A673 (cell line): ENCODE measurements at regions not wholly inside any gene's neighbourhood (a gene's known extent, or its start where the extent isn't known, plus 50 kb on each side); places are given as distances from the start of the nearest gene placed in this dataset.

Experiments used
- BruUV-seq: library from RNA; stranded (reverse); fragments of 400-500 nt; replicated peaks from 2 replicates; lab custom pipeline; 2021; lab: Mats Ljungman, UMichigan
- CTCF ChIA-PET: fragments of 300-600 bp; sonication (Branson Sonifier 250); formaldehyde crosslinking; loops from one replicate; lab custom pipeline; 2022; ENCODE audit warnings: antibody characterized with exemption; lab: Charles Lee
- POLR2A ChIA-PET: fragments of 300-600 bp; sonication (Branson Sonifier 250); formaldehyde crosslinking; loops from one replicate; lab custom pipeline; 2022; ENCODE audit warnings: antibody characterized with exemption; ENCODE audit not compliant: low non-redundant PET; lab: Charles Lee
- DNase-seq: peaks from one replicate; pipeline ENCODE4 v3.0.0-alpha.2; 2015; ENCODE audit warnings: low spot score
- H3K27ac ChIP-seq: fragments of 200-600 bp; sonication (generic); 2 replicates; pipeline ENCODE4 v1.5.1; 2016; ENCODE audit warnings: mixed run types, low read depth, mild to moderate bottlenecking, mixed read lengths, antibody characterized with exemption, low read length; ENCODE audit not compliant: poor library complexity, severe bottlenecking
- H3K27me3 ChIP-seq: fragments of 200-600 bp; sonication (generic); replicated peaks from 2 replicates; pipeline ENCODE4 v1.6.1; 2017; ENCODE audit warnings: mixed run types, low read depth, mild to moderate bottlenecking, mixed read lengths, antibody characterized with exemption, low read length; ENCODE audit not compliant: insufficient read depth, poor library complexity
- H3K36me3 ChIP-seq: fragments of 200-600 bp; sonication (generic); 2 replicates; pipeline ENCODE4 v1.6.1; 2016; ENCODE audit warnings: mixed run types, mild to moderate bottlenecking, mixed read lengths, antibody characterized with exemption, low read length; ENCODE audit not compliant: insufficient read depth, poor library complexity, severe bottlenecking
- H3K4me1 ChIP-seq: fragments of 200-600 bp; sonication (generic); 2 replicates; pipeline ENCODE4 v1.6.1; 2017; ENCODE audit warnings: mixed run types, mild to moderate bottlenecking, mixed read lengths, antibody characterized with exemption, low read length; ENCODE audit not compliant: insufficient read depth, poor library complexity, severe bottlenecking
- H3K4me3 ChIP-seq: fragments of 200-600 bp; sonication (generic); 2 replicates; pipeline ENCODE4 v1.5.1; 2016; ENCODE audit warnings: low read depth, mixed run types, mild to moderate bottlenecking, mixed read lengths, low read length; ENCODE audit not compliant: poor library complexity, severe bottlenecking
- H3K9me3 ChIP-seq: fragments of 200-600 bp; sonication (generic); 2 replicates; pipeline ENCODE4 v1.6.1; 2016; ENCODE audit warnings: mixed run types, low read depth, mild to moderate bottlenecking, mixed read lengths, antibody characterized with exemption, low read length; ENCODE audit not compliant: poor library complexity, severe bottlenecking
- CTCF ChIP-seq: fragments of 300-800, 200-600 bp; sonication (generic); conservative IDR thresholded peaks from 2 replicates; pipeline ENCODE4 v1.5.1; 2017; ENCODE audit warnings: low read depth, mild to moderate bottlenecking, antibody characterized with exemption, low read length, moderate library complexity, mixed read lengths
- EZH2 ChIP-seq: fragments of 200-600 bp; sonication (generic); IDR thresholded peaks from 2 replicates; pipeline ENCODE4 v1.6.1; 2017; ENCODE audit warnings: borderline replicate concordance, low read depth, mild to moderate bottlenecking, mixed read lengths, antibody characterized with exemption, low read length; ENCODE audit not compliant: poor library complexity, severe bottlenecking
- intact Hi-C: fragments of 100-400 bp; cut with micrococcal nuclease; formaldehyde crosslinking; loops from one replicate; pipeline ENCODE4 v1.10.0; 2022; ENCODE audit not compliant: unreplicated experiment

DNA sequence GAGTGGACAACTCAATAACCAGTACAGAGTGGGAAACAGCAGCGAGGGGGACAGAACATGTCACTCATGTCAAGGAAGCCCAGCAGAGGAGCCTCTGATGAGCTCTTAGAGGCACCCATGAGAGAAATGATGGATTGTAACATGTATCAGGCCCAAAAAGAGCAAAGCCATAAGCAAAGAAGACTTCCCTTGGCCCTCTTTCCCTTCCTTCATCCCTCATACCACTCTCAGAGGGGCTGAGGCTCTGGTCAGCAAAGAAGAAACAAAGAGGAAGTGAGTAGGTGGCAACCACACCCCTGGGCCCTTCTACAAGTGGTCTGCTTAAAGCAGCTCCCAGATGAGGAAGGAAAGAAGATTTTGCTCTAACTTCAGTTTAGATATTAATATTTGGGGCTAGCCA is 112.8 kb downstream of the CDC42EP3 start:
- POLR2A ChIA-PET = no interaction called here
- intact Hi-C loops = no loop called here
- CTCF ChIA-PET = no interaction called here
- Histone ChIP-seq H3K4me1 (peaks cover 22% of the 10 kb centered on the region), H3K27me3 (no peaks in the 10 kb centered on the region), H3K36me3 (no peaks in the 10 kb centered on the region), H3K27ac (no peak overlapping the region), H3K9me3 (no peaks in the 10 kb centered on the region), H3K4me3 (no peak overlapping the region)
- no peak for TF ChIP-seq CTCF
- TF ChIP-seq EZH2 = no peak
- no TSS peak for BruUV-seq
- no peak for DNase-seq

DNA sequence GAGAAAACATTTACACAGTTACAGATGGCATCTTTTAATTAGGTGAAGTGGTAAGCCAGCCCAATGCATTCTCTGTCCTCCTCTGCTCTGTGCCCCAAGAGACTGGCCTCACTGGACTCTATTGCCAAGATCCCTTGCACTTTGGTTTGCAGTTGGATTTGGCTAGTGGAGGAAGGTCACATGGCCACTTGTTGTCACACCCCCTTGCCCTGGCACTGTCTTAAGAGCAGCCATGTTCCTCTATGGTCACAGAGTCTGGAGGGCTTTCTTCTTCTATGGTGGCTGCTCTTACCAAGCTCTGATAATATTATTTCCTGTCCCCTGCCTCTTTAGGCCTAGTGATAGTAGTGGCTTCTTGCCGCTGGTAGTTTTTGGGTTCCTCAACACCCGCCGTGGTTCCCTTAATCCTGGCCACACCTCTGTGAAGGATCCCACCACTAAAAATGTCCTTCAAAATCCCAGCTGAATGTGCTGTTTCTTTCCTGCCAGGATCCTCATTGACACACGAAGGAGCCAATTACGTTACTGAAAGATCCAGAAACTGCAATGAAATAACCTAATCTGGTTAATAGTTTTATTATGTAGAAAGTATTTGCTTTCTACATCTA is 111.1 kb downstream of the CDC42EP3 start:
- H3K27me3 ChIP-seq = no peaks in the 10 kb centered on the region
- H3K4me3 ChIP-seq = no peak overlapping the region
- H3K36me3 ChIP-seq = no peaks in the 10 kb centered on the region
- H3K9me3 ChIP-seq = no peaks in the 10 kb centered on the region
- no peak for TF ChIP-seq CTCF
- no peak for TF ChIP-seq EZH2
- peaks cover 22% of the 10 kb centered on the region for H3K4me1 ChIP-seq
- BruUV-seq = no TSS peak
- intact Hi-C loops = no loop called here
- H3K27ac ChIP-seq = peak overlapping the region; percentile 26
- ChIA-PET CTCF (no interaction called here), POLR2A (no interaction called here)
- no peak for DNase-seq

DNA sequence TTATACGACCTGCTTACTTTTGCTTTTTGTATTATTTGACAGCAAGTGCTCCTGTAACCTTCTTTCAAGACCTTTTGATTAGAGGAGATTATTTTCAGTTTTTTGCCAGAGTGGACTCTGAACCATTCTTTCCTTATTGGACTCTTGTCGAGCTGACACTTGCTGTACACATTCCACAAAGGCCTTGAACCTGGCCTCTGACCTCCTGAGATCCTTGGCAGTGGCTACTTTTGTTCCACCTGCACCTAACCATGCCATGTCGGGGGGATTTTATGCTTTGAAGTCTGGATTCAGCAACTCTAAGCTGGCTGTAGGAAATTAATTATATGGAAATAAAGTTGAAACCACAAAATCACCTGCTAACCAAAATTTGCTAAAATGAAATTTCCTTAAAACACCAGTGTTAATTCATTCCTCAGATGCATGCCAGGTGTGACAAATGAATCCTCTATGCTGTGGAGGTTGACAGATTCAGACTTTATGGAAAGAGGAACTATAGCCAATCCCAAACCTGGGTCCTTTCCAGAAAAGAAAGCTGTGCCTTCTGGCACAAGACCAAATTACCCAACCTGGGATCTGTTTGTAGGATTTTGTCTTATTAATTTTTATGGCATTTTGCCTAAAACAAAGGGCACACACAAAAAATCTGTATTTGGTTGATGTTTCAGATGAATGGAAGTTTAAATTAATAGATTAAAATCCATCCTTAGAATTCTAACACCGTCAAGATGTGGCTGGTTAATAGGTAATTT is 110.4 kb downstream of the CDC42EP3 start:
- TSS peak; percentile 89 for BruUV-seq
- intact Hi-C loops = no loop called here
- Histone ChIP-seq H3K9me3 (no peaks in the 10 kb centered on the region), H3K27ac (peak overlapping the region; percentile 26), H3K4me1 (peaks cover 26% of the 10 kb centered on the region), H3K4me3 (no peak overlapping the region), H3K36me3 (no peaks in the 10 kb centered on the region), H3K27me3 (no peaks in the 10 kb centered on the region)
- TF ChIP-seq EZH2 (no peak), CTCF (no peak)
- POLR2A ChIA-PET = no interaction called here
- CTCF ChIA-PET = interaction anchor here (1.1 kb wide), 1 partner anchor 231 kb away, joined by 3 read pairs; no protein-coding TSS in a partner anchor
- no peak for DNase-seq
